GM19240 (cell line): ENCODE measurements at regions not wholly inside any gene's neighbourhood (a gene's known extent, or its start where the extent isn't known, plus 50 kb on each side); places are given as distances from the start of the nearest gene placed in this dataset.
"Not testable (repeated sequence)": the region's sequence is repeated elsewhere in the genome, so short reads cannot be mapped to it uniquely, and the experiment has no call there.

Experiments used
- DNase-seq: peaks from one replicate; pipeline ENCODE4 v3.0.0; 2011; ENCODE audit warnings: low spot score; ENCODE audit not compliant: insufficient read length

GRCh38 chr7:65146118-65146914, 139.8 kb upstream of the ERV3-1 start:
- DNase-seq = not testable (repeated sequence)

- not testable (repeated sequence) for DNase-seq
These were observed 139.2 kb upstream of the ERV3-1 start for GRCh38 chr7:65145710-65146109.

DNA sequence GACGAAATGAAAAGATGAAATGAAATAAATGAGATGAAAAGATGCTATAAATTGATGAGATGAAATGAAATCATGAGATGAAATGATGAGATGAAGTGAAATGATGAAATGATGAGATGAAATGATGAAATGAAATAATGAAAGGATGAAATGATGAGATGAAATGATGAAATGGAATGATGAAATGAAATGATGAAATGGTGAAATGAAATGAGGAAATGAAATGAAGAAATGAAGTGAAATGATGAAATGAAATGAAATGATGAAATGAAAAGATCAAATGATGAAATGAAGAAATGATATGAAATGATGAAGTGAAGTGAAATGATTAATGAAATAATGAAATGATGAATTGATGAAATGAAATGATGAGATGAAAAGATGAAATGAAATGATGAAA, 138.5 kb upstream of the ERV3-1 start:
- not testable (repeated sequence) for DNase-seq

DNA sequence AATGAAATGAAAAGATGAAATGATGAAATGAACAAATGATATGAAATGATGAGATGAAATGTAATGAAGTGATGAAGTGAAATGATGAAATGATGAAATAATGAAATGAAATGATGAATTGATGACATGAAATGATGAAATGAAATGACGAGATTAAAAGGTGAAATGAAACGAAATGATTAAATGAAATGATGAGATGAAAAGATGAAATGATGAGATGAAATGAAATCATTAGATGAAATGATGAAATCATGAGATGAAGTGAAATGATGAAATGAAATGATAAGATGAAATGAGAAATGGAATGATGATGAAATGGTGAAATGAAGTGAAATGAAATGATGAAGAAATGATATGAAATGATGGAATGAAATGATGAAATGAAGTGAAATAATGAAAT, 138.1 kb upstream of the ERV3-1 start:
- DNase-seq = not testable (repeated sequence)

GRCh38 chr7:65144119-65144518, 137.6 kb upstream of the ERV3-1 start:
- not testable (repeated sequence) for DNase-seq

DNA sequence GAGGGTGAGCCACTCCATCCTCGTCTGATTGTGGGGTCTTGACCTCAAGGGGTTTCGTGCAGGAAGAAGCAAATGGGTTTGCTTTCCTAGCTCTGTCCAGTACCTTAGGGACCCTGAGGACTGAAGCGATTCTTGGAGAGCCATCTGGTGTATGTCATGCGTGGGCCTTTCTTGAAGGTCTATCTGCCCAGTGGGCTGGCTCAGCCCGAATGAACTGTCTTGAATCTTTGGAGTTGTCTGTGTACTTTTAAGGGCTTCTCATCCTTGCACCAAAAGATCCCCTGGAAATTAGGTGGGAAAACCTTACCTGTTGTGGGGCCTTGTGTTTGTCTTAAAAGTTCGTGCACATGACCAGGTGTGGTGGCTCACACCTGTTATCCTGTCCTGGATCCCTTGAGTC, 135.4 kb upstream of the ERV3-1 start:
- DNase-seq = not testable (repeated sequence)

DNA sequence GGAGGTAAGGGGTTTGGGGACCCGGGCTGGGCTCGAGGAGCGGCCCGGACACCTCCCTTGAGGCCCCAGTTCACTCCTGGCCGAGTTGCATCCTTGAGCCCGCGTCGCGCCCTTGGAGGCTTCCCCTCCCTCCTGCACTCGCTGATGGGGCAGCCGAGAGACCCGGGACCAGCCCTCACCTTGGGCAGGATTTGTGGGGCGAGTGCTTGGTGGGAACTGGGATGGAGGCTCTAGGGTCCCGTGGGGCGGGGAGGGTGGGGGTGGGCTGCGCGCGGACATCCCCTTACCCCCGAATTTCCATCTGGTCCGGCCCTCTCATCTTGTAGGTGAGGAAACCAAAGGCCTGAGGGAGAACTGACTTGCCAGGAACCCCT, 134.9 kb upstream of the ERV3-1 start:
- not testable (repeated sequence) for DNase-seq

DNA sequence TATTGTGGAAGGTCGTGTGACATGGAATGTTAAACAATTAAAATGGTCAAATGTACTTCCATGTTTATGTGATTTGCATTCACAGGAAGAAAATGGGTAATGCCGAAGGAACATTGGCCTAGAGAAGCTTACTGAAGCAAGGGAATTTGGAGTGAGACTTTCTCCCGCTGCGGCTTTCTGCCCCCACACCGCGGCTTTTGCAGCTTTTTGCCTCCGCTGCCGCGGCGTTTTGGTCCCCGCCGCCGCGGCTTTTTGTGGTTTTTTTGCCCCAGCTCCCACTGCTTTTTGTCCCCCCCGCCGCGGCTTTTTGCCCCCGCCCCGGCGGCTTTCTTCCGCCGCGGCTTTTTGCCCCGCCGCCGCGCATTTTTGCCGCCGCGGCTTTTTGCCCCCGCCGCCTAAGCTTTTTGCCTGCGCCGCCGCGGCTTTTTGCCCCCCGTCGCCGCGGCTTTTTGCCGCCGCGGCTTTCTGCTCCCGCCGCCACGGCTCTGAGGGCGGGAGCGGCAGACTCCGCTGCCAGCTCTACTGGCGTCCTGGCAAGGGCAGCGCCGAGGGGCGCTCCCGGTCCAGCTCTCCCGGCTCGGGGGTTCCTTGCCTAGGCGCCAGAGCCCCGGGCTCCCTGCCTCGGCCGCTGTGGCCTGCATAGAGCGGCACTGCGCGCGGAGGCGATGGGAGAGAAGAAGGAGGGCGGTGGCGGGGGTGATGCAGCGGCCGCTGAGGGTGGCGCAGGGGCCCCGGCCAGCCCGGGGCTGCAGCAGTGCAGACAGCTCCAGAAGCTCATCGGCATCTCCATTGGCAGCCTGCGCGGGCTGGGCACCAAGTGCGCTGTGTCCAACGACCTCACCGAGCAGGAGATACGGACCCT, 134.3 kb upstream of the ERV3-1 start:
- not testable (repeated sequence) for DNase-seq

DNA sequence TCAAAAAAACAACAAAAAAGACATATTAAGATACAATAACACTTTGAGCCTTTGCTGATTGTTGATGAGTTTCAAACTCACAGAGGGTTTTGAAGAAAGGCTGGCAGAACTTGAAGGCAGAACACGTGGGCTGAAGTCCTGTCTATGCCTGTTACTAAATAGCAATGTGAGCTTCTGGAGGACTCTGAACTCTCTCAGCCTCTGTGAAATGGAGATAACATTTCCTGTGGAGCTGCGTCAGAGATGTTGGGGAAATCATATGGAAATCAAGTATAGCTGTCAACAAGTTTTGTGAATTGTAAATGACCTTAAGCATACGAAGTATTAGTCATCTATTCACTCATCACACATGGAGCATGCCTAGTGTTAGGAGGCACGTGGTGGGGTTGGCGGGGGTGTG, 130.4 kb upstream of the ERV3-1 start:
- DNase-seq = not testable (repeated sequence)

DNA sequence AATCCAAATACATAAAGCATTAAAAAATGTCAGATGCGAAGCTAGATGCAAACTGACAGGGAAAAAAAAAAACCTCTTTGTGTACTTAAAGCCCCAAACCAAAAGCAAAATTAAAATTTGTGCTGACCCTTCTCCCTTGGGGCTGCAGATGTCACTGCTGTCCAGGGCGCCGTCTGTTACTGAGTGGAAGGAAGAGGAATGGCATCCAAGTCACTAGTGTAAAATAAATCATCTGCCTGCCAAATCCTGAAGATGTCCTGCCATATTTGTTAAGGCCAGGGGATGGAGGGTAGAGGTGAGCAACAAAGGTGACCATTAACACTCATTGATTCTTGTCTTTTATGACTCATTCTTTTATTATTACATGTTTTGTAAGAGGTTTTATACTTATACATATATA, 126.6 kb upstream of the ERV3-1 start:
- not testable (repeated sequence) for DNase-seq

DNA sequence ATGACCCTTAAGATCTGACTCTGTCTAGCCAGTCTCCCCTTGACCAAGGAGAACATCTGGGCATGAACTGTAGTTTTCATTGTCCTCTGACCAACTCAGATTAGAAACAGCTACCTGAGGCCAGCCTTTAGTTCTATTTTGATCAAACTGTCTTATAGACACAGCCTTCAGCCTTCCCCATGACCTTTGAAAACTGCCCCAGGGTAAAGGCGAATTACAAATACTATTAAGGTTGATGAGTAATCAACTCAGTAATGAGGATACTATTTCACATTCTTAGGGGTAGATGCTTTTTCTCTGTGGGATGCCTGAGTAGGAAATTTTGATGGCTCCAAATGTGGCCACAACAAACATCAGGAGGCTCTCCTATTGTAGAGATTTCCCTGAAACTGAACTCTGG, 125.8 kb upstream of the ERV3-1 start:
- DNase-seq = not testable (repeated sequence)

GRCh38 chr7:65127364-65127763, 120.9 kb upstream of the ERV3-1 start:
- DNase-seq = not testable (repeated sequence)

DNA sequence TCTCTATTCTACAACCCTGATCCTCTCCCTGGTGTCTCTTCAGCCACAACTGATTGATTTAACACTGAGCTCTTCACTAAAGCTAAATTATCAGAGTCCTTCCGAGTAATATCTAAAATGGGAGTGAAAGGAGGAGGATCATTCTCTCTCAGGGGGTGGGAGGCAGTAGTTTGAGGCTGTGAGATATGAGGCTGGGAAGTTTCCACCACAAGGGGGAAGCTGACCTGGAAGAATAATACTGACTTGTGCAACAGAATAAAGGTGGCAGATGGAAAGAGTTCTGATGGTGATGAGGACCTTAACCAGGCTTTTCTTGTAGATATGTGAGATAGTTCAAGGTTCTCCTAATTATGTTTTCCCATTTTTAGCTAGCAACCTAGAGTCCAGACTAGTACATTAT, 118.1 kb upstream of the ERV3-1 start:
- not testable (repeated sequence) for DNase-seq

GRCh38 chr7:65105650-65106203, 99.2 kb upstream of the ERV3-1 start:
- not testable (repeated sequence) for DNase-seq

- not testable (repeated sequence) for DNase-seq
These were observed 94.0 kb upstream of the ERV3-1 start for GRCh38 chr7:65100499-65100898.

GRCh38 chr7:65081669-65082055, 75.2 kb upstream of the ERV3-1 start:
- not testable (repeated sequence) for DNase-seq

DNA sequence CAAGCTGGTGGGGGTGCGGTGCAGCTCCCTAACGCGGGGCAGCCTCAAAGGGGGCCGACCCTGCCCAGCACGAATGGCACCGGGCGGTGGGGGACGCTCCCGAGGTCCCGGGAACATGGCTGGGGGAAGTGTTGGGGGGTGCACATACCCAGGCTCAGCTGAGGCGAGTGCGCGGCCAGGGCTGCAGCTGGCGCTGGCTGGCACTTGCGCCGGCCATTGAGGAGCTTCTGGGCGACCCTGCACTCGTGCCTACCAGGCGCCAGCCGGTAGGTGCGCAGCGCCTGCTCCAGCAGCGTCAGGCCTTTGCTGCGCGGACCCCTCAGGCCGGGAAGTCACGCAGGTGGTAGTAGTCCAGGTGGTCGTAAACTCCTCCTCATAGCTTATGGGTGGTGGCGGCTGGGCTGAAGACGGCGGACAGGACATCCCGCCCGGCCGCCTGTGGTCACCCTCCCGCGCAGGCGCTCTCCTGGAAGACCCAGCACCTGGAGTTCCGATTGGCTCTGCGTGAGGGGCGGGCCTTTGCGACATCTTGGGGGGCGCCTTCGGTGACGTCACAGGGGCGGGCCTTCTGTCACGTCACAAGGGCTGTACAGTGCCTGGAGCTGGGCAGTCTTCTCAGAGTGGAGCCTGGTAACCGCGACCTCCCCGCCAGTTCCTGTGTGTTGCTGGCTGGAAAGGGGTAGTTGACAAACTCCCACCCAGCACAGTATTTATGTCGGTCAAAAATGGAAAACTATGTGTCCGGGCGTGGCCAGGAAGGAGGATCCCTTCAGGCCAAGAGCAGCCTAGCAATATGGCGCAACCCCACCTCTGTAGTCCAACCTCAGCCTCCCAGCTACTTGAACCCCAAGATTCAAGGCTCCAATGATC, 74.5 kb upstream of the ERV3-1 start:
- DNase-seq = peak; percentile 71

GRCh38 chr7:65074959-65075358, 68.5 kb upstream of the ERV3-1 start:
- DNase-seq = not testable (repeated sequence)

DNA sequence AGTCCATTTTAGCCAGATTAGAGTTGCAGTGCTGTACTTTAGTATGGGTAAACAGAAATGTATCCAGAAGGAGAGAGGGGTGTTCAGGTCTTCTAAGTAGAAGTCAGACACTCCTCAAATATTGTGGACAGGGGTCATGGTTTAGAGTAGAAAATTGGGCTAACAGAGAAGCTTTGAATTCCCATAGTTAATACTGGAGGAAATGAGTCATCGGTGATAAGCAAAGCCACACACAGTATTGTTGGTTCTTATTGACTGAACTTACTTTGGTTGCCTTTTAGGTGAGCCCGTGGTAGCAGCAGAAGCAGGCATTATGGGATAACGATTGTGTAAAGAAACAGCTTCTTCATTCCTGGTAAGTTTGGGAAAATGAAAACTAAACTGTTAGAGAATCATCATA, 66.7 kb upstream of the ERV3-1 start:
- not testable (repeated sequence) for DNase-seq

GRCh38 chr7:65071854-65072431, 65.5 kb upstream of the ERV3-1 start:
- not testable (repeated sequence) for DNase-seq

DNA sequence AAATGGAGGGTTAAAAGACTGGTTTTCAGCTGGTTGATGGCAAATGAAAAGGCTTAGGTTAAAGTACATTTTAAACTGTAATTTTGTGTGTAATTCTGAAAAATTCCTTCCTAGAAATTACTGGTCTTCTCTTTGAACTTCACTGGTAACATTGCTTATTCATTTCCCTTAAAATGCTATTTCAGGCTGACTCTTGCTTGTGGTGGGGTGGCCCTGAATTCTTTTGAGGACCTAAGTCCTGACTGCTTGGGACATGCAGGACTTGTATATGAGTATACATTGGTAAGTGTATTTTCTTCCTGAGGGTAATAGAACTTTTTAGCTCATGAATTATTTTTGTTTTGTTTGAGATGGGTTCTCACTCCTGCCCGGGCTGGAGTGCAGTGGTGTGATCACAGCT, 63.0 kb upstream of the ERV3-1 start:
- not testable (repeated sequence) for DNase-seq
